GM23248 (cell line): ENCODE measurements at regions not wholly inside any gene's neighbourhood (a gene's known extent, or its start where the extent isn't known, plus 50 kb on each side); places are given as distances from the start of the nearest gene placed in this dataset.

Experiments
- DNase-seq: peaks from one replicate; pipeline ENCODE4 v3.0.0-alpha.2; 2015
- H2AFZ ChIP-seq: fragments of 200-600 bp; sonication (generic); 2 replicates; pipeline ENCODE4 v1.6.1; 2016; ENCODE audit warnings: antibody characterized with exemption
- H3F3A ChIP-seq: fragments of 200-600 bp; sonication (generic); 2 replicates; pipeline ENCODE4 v1.6.1; 2016; ENCODE audit warnings: mild to moderate bottlenecking, antibody characterized with exemption, mixed run types; ENCODE audit not compliant: insufficient read depth
- H3K27ac ChIP-seq: fragments of 200-600 bp; sonication (generic); 2 replicates; pipeline ENCODE4 v1.5.1; 2016; ENCODE audit warnings: mild to moderate bottlenecking
- H3K27me3 ChIP-seq: fragments of 200-600 bp; sonication (generic); replicated peaks from 2 replicates; pipeline ENCODE4 v1.6.1; 2016; ENCODE audit warnings: mild to moderate bottlenecking; ENCODE audit not compliant: insufficient read depth
- H3K36me3 ChIP-seq: fragments of 200-600 bp; sonication (generic); 2 replicates; pipeline ENCODE4 v1.6.1; 2016; ENCODE audit warnings: low read depth, mild to moderate bottlenecking
- H3K4me1 ChIP-seq: fragments of 200-600 bp; sonication (generic); 2 replicates; pipeline ENCODE4 v1.6.1; 2016; ENCODE audit warnings: mild to moderate bottlenecking; ENCODE audit not compliant: insufficient read depth
- H3K4me2 ChIP-seq: fragments of 200-600 bp; sonication (generic); one replicate; pipeline ENCODE4 v1.6.1; 2016; ENCODE audit warnings: mild to moderate bottlenecking; ENCODE audit not compliant: unreplicated experiment
- H3K4me3 ChIP-seq: fragments of 200-600 bp; sonication (generic); 2 replicates; pipeline ENCODE4 v1.5.1; 2016; ENCODE audit warnings: mild to moderate bottlenecking
- H3K79me2 ChIP-seq: fragments of 200-600 bp; sonication (generic); 2 replicates; pipeline ENCODE4 v1.6.1; 2016; ENCODE audit warnings: mild to moderate bottlenecking; ENCODE audit not compliant: insufficient read depth
- H3K9ac ChIP-seq: fragments of 200-600 bp; sonication (generic); 2 replicates; pipeline ENCODE4 v1.6.1; 2016; ENCODE audit warnings: mild to moderate bottlenecking
- H3K9me2 ChIP-seq: fragments of 200-600 bp; sonication (generic); 2 replicates; pipeline ENCODE4 v1.6.1; 2016; ENCODE audit warnings: mixed run types, mild to moderate bottlenecking, moderate library complexity; ENCODE audit not compliant: insufficient read depth
- H3K9me3 ChIP-seq: fragments of 200-600 bp; sonication (generic); one replicate; pipeline ENCODE4 v1.6.1; 2017; ENCODE audit warnings: low read depth
- H4K20me1 ChIP-seq: fragments of 200-600 bp; sonication (generic); 2 replicates; pipeline ENCODE4 v1.6.0; 2016; ENCODE audit not compliant: insufficient read depth
- EZH2 ChIP-seq: fragments of 200-600 bp; sonication (generic); IDR thresholded peaks from 2 replicates; pipeline ENCODE4 v1.6.1; 2018; ENCODE audit warnings: antibody characterized with exemption, mild to moderate bottlenecking; ENCODE audit not compliant: insufficient read depth, poor library complexity, severe bottlenecking
- EZH2phosphoT487 ChIP-seq: fragments of 200-600 bp; sonication (generic); IDR thresholded peaks from 2 replicates; pipeline ENCODE4 v1.6.1; 2018; ENCODE audit warnings: antibody characterized with exemption, moderate library complexity, mild to moderate bottlenecking, low read depth; ENCODE audit not compliant: insufficient read depth
- WGBS, 2 experiments: methylation state at CpG; one replicate each; pipeline ENCODE4 v1.1.6; 2015 to 2017; ENCODE audit warnings: low lambda C conversion rate in 2 of 2, low coverage in 1 of 2; ENCODE audit errors: missing lambda C conversion rate in 2 of 2; 5-methylcytosine and 5-hydroxymethylcytosine counted together
- in situ Hi-C: fragments of 300-500 bp; cut with MboI; formaldehyde crosslinking; loops from 2 replicates; pipeline ENCODE4 v1.15.0; 2020

DNA sequence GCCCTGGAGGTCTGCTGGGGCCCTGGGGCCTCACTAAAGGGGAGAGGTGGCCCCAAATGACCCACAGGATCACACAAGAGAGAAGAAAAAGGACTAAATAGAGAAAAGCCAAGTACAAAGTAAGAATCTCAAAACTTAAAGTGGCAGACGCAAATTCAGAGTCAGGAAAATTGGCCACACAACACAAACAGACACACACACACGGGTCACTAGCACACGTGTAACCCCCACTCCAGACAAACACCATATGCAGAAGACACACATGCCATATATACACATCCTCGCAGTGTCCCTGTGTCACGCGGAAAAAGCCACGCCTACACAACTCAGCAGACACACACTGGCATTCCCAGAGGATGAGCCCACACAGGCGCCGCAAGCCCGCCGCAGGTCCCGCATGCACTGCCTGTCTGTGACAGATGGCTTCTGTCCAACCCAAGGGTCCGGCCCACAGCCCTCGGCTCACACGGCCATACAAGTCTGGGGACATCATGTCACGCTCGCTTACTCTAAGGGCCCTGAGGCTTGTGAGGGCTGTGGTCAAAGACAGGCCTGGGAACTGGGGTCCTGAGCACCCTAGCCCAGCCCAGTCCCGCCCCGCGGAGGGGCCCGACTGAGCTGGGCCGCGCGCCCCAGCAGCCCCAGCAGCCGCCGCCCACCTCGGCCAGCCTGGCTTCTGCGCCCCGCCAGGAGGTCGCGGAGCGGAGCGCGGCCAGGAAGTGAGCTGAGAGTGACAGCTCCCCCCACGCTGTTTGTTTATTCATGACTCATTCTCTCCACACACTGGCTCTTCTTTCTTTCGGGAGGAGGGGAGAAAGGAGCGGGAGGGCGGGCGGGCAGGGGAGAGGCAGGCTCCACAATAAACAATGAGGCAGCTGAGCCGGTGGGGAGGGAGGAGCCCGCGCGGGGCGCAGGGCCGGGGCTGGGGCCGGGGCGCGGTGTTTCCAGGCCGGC lies 95.5 kb upstream of the ZMIZ1 start:
- H3K9me3 ChIP-seq = no peaks in the 10 kb centered on the region
- TF ChIP-seq EZH2 = no peak
- no peak for TF ChIP-seq EZH2phosphoT487
- DNase-seq = peak; percentile 95
- H3K27me3 ChIP-seq = no peaks in the 10 kb centered on the region
- peak overlapping the region; percentile 78 for H3K4me2 ChIP-seq
- peaks cover 32% of the 10 kb centered on the region for H3F3A ChIP-seq
- no peaks in the 10 kb centered on the region for H3K9me2 ChIP-seq
- H3K36me3 ChIP-seq = no peaks in the 10 kb centered on the region
- H3K27ac ChIP-seq = peak overlapping the region; percentile 100
- H3K9ac ChIP-seq = peak overlapping the region; percentile 96
- H3K79me2 ChIP-seq = no peaks in the 10 kb centered on the region
- peaks cover 47% of the 10 kb centered on the region for H3K4me1 ChIP-seq
- H2AFZ ChIP-seq = peak overlapping the region; percentile 12; the same call in 1 of the 2 replicates
- no peaks in the 10 kb centered on the region for H4K20me1 ChIP-seq
- WGBS, 2 experiments = 0 to 1% methylated on average over 33 to 47 of the region's 49 CpGs
- peak overlapping the region; percentile 72 for H3K4me3 ChIP-seq
- in situ Hi-C loops = no loop called here

DNA sequence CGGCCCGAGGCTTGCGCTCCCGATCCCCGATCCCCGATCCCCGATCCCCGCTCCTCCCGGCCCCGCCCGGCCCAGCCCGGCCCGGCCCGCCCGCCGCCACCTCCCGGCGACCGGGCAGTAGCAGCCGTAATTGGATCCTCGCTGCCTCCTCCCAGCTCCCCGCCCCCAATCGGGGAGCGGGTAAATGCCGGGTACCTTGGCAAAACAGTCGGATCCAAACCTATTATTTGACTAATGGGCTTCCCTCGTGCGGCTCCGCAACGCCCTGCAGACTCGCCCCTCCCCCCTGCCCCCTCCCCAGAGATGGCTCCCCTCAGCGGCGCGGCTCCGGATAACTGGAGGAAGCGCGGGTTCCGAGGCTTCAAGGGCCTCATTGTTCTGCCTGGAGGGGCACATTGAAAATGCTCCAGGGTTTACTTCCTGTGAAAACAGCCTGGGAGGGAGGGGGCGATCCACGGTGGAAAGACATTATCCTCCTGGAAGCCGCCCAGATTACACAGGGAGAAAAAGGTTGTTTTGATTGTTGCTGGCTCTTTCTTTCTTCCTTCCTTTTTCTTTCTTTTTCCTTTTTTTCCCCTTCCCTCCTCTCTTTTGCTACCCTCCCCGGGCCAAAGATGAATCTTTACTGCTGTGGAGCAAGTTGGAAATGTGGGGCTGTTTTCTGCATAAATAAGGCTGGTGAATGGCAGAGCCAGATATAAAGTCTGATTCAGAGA lies 94.7 kb upstream of the ZMIZ1 start:
- TF ChIP-seq EZH2phosphoT487 = no peak
- no peak for TF ChIP-seq EZH2
- H2AFZ ChIP-seq = peak overlapping the region; percentile 40; the same call in 1 of the 2 replicates

DNA sequence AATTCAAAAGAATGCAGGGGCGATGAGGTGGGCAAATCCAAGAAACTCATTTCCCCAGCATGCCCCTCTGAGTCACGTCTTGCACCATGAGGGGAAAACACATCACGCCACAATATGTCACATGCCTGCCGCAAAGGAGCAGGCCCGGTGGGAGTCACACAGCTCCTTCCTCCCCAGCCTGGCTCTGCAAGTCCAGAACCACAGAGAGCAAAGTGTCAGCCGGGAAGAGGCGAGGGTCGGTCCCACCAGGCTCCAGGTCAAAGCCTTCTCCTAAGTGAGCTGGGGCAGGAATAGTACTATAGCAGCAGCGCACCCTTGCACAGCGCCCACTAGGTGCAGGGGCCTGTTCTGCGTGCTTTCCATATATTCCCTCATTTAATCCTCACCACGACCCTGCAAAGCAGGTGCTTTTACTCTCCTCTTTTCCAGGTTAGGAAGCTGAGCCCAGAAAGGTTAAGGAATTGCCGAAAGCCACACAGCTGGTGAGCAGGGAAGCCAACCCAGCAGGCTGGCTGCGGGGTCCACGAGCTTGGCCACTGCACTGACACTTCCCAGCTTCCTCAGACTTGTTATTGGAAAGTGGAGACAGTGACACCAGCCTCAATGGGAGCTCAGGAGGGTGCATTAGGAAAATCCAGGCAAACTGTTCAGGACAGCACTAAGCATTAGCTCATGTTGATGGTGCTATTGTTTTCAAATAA lies 94.0 kb upstream of the ZMIZ1 start:
- peak overlapping the region; percentile 100 for H3K27ac ChIP-seq
- H3K4me1 ChIP-seq = peaks cover 50% of the 10 kb centered on the region
- H2AFZ ChIP-seq = peak overlapping the region; percentile 0; the same call in 1 of the 2 replicates
- 21 to 23% methylated on average over 15 of the region's 15 CpGs for WGBS, 2 experiments
- peak overlapping the region; percentile 96 for H3K9ac ChIP-seq
- in situ Hi-C loops = no loop called here
- H4K20me1 ChIP-seq = no peaks in the 10 kb centered on the region
- H3K36me3 ChIP-seq = no peaks in the 10 kb centered on the region
- no peaks in the 10 kb centered on the region for H3K9me3 ChIP-seq
- no peaks in the 10 kb centered on the region for H3K9me2 ChIP-seq
- peak overlapping the region; percentile 72 for H3K4me3 ChIP-seq
- no peaks in the 10 kb centered on the region for H3K79me2 ChIP-seq
- TF ChIP-seq EZH2phosphoT487 (no peak), EZH2 (no peak)
- peak; percentile 97 for DNase-seq
- H3F3A ChIP-seq = peaks cover 35% of the 10 kb centered on the region
- peak overlapping the region; percentile 85 for H3K4me2 ChIP-seq
- H3K27me3 ChIP-seq = no peaks in the 10 kb centered on the region

More for the DNA sequence above, 94.7 kb upstream of the ZMIZ1 start:
- Histone ChIP-seq H4K20me1 (no peaks in the 10 kb centered on the region), H3K36me3 (no peaks in the 10 kb centered on the region), H3K9me3 (no peaks in the 10 kb centered on the region), H3K4me2 (peak overlapping the region; percentile 85), H3K27ac (peak overlapping the region; percentile 100), H3K27me3 (no peaks in the 10 kb centered on the region), H3K4me1 (peaks cover 50% of the 10 kb centered on the region), H3F3A (peaks cover 35% of the 10 kb centered on the region), H3K4me3 (peak overlapping the region; percentile 72), H3K79me2 (no peaks in the 10 kb centered on the region), H3K9ac (peak overlapping the region; percentile 96), H3K9me2 (no peaks in the 10 kb centered on the region)
- in situ Hi-C loops = no loop called here
- peak; percentile 82 for DNase-seq
- 0 to 1% methylated on average over 18 to 26 of the region's 42 CpGs for WGBS, 2 experiments

DNA sequence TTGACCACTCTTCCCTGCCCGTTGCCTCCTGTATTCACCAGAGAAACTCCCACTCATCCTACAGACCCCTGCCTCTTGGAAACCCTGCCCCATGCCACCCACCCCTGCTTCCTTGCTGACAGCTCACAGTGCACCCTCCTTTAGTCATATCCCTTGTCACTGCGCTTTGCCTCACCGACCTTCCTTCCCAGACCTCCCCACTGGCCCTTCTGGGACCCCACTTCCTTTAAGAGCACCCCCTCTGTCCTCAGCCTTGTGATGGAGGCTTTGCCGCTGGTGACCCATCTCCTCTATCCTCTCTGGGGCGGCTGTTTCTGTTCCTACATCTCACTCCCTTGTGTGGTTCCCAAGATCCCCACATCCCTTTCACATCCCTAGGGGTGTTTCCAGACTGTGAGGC lies 92.8 kb upstream of the ZMIZ1 start:
- Histone ChIP-seq H3K9me2 (no peaks in the 10 kb centered on the region), H3K9me3 (no peaks in the 10 kb centered on the region), H3K9ac (no peak overlapping the region), H2AFZ (no peak overlapping the region), H3K36me3 (no peaks in the 10 kb centered on the region), H3K27ac (no peak overlapping the region), H3K4me2 (no peak overlapping the region), H3F3A (peaks cover 35% of the 10 kb centered on the region), H3K4me3 (no peak overlapping the region), H3K27me3 (no peaks in the 10 kb centered on the region), H3K79me2 (no peaks in the 10 kb centered on the region), H3K4me1 (peaks cover 50% of the 10 kb centered on the region), H4K20me1 (no peaks in the 10 kb centered on the region)
- in situ Hi-C loops = no loop called here
- no peak for TF ChIP-seq EZH2phosphoT487
- TF ChIP-seq EZH2 = no peak
- WGBS, 2 experiments = 81 to 84% methylated on average over 5 of the region's 5 CpGs
- DNase-seq = no peak
